ENCODE measurements at regions not wholly inside any gene's neighbourhood (a gene's known extent, or its start where the extent isn't known, plus 50 kb on each side); places are given as distances from the start of the nearest gene placed in this dataset.

GRCh38 chr6:23688650-23689049 lies 437.4 kb upstream of the NRSN1 start:
- Histone ChIP-seq H3K56ac (ENCODE audit: insufficient read length, low read depth, low read length) (no peak overlapping the region), H4K20me1 (ENCODE audit: control insufficient read depth, insufficient read depth, insufficient read length) (no peaks in the 10 kb centered on the region), H3K18ac (ENCODE audit: insufficient read length, low read depth, low read length) (no peak overlapping the region), H4K91ac (ENCODE audit: insufficient read length, low read depth, low read length) (no peak overlapping the region), H3K14ac (ENCODE audit: insufficient read depth, low read length) (no peak overlapping the region), H3K4ac (ENCODE audit: low read depth, low read length) (no peak overlapping the region), H4K5ac (ENCODE audit: insufficient read length, low read depth, low read length) (no peak overlapping the region), H2BK20ac (ENCODE audit: low read depth, low read length, poor library complexity, severe bottlenecking) (no peak overlapping the region), H2AK5ac (ENCODE audit: insufficient read length, low read length) (no peak overlapping the region), H3K79me1 (ENCODE audit: insufficient read depth, low read depth, low read length, poor library complexity, severe bottlenecking) (no peaks in the 10 kb centered on the region), H2AFZ (ENCODE audit: low read length) (no peak overlapping the region), H3K79me2 (ENCODE audit: insufficient read depth, low read length) (no peaks in the 10 kb centered on the region), H3K23me2 (ENCODE audit: insufficient read length, low read depth, low read length, poor library complexity, severe bottlenecking) (no peaks in the 10 kb centered on the region), H2BK5ac (ENCODE audit: insufficient read length, low read length) (no peak overlapping the region), H3K4me2 (ENCODE audit: insufficient read depth, insufficient read length, low read length) (no peak overlapping the region), H3K27me3 (ENCODE audit: insufficient read depth, low read length) (no peaks in the 10 kb centered on the region), H3K9me3 (ENCODE audit: control insufficient read depth, low read depth, low read length) (no peaks in the 10 kb centered on the region), H3K4me1 (ENCODE audit: insufficient read depth, low read length) (0 out of 2 replicates have a peak, but pooled peaks cover 2% of the 10 kb centered on the region), H3T11ph (ENCODE audit: low read length) (no peak overlapping the region), H2BK12ac (ENCODE audit: insufficient read length, low read depth, low read length) (no peak overlapping the region), H3K23ac (ENCODE audit: insufficient read length, low read depth, low read length) (no peak overlapping the region), H4K8ac (replicated peaks; ENCODE audit: insufficient read length, low read depth, low read length) (no peak overlapping the region), H3K27ac (ENCODE audit: insufficient read length, low read depth, low read length) (no peak overlapping the region), H3K9ac (ENCODE audit: extremely low read depth, insufficient read length, low read length) (no peak overlapping the region), H2BK15ac (ENCODE audit: low read depth, low read length) (no peak overlapping the region), H2BK120ac (ENCODE audit: low read depth, low read length, poor library complexity, severe bottlenecking) (no peak overlapping the region)
- no peak for TF ChIP-seq CTCF (conservative IDR thresholded peaks at IDR 0.05)
- Mint-ChIP-seq H3K4me1 (peaks cover 9 to 11% of the 10 kb centered on the region in 2 experiments), H3K27me3 (ENCODE audit: low read depth) (no peaks in the 10 kb centered on the region), H3K4me3 (no peak overlapping the region), H3K27ac (no peak overlapping the region), H3K36me3 (ENCODE audit: insufficient read depth in 1 of 3, low read depth in 3 of 3) (no peaks in the 10 kb centered on the region), H3K9me3 (no peaks in the 10 kb centered on the region)
- WGBS (ENCODE audit: extremely low coverage, insufficient read length, low lambda C conversion rate) = no CpG with 5 or more reads among the region's 15 CpGs
- no peak for DNase-seq
